COLO668 (cell line): ENCODE measurements at regions not wholly inside any gene's neighbourhood (a gene's known extent, or its start where the extent isn't known, plus 50 kb on each side); places are given as distances from the start of the nearest gene placed in this dataset.
"Not testable (repeated sequence)": the region's sequence is repeated elsewhere in the genome, so short reads cannot be mapped to it uniquely, and the experiment has no call there.

ENCODE experiments used
- DNase-seq: peaks from one replicate; lab custom pipeline; 2025; ENCODE audit not compliant: unreplicated experiment; lab: John Stamatoyannopoulos, UW

GRCh38 chr9:95391271-95391670 lies 73.8 kb upstream of the FANCC start:
- not testable (repeated sequence) for DNase-seq

GRCh38 chr9:95389373-95389772 lies 71.9 kb upstream of the FANCC start:
- DNase-seq, result no peak

- DNase-seq, result no peak
Measured at GRCh38 chr9:95386843-95387242, 69.3 kb upstream of the FANCC start.

GRCh38 chr9:95385521-95385920 lies 68.0 kb upstream of the FANCC start:
- no peak for DNase-seq

GRCh38 chr9:95383845-95384244 lies 66.3 kb upstream of the FANCC start:
- no peak for DNase-seq

- DNase-seq, result no peak
Measured at GRCh38 chr9:95383185-95383676, 65.7 kb upstream of the FANCC start.

- DNase-seq, result no peak
Measured at GRCh38 chr9:95382433-95382832, 64.9 kb upstream of the FANCC start.

GRCh38 chr9:95381221-95381620 lies 63.7 kb upstream of the FANCC start:
- no peak for DNase-seq

- no peak for DNase-seq
Measured at GRCh38 chr9:95379630-95380029, 62.1 kb upstream of the FANCC start.

- no peak for DNase-seq
Measured at GRCh38 chr9:95373782-95374487, 56.4 kb upstream of the FANCC start.

GRCh38 chr9:95373069-95373681 lies 55.7 kb upstream of the FANCC start:
- DNase-seq, result peak; percentile 67

GRCh38 chr9:95370064-95370463 lies 52.6 kb upstream of the FANCC start:
- no peak for DNase-seq

- DNase-seq, result no peak
Measured at GRCh38 chr9:95368377-95369160, 51.1 kb upstream of the FANCC start.
